ENCODE measurements at regions not wholly inside any gene's neighbourhood (a gene's known extent, or its start where the extent isn't known, plus 50 kb on each side); places are given as distances from the start of the nearest gene placed in this dataset.

- dilution Hi-C loops (cut with MboI; ENCODE audit: extremely low pct_ligation_motif_present, low sequenced_read_pairs): no loop called here
- Histone ChIP-seq H3K9me1 (ENCODE audit: control insufficient read depth, extremely low read depth, insufficient read depth, low read length) (peaks cover 3% of the 10 kb centered on the region), H3K36me3 (ENCODE audit: control insufficient read depth in 2 of 2, extremely low read depth in 1 of 2, insufficient read depth in 2 of 2, low read length in 2 of 2) (no peaks in the 10 kb centered on the region), H3K9ac (ENCODE audit: control insufficient read depth, extremely low read depth, insufficient read depth, low read length) (no peak overlapping the region), H3K27me3 (ENCODE audit: control insufficient read depth, extremely low read depth, insufficient read depth, low read length) (peaks cover 27% of the 10 kb centered on the region), H3K4me1 (ENCODE audit: control insufficient read depth, extremely low read depth, insufficient read depth, low read length) (peaks cover 8% of the 10 kb centered on the region), H2AFZ (ENCODE audit: control insufficient read depth, low read length) (no peak overlapping the region), H3K79me2 (ENCODE audit: control insufficient read depth, insufficient read depth, low read length) (no peaks in the 10 kb centered on the region), H3K4me3 (ENCODE audit: control insufficient read depth in 2 of 3, extremely low read depth in 1 of 3, insufficient read depth in 2 of 3, low read depth in 1 of 3, low read length in 3 of 3) (no peak overlapping the region), H4K20me1 (ENCODE audit: control insufficient read depth, extremely low read depth, insufficient read depth, low read length) (no peaks in the 10 kb centered on the region), H3K4me2 (ENCODE audit: control insufficient read depth, extremely low read depth, insufficient read depth, low read depth, low read length) (no peak overlapping the region), H3K9me3 (ENCODE audit: control insufficient read depth, low read depth, low read length) (no peaks in the 10 kb centered on the region), H3K27ac (ENCODE audit: control insufficient read depth, insufficient read depth, low read length) (no peak overlapping the region)
- FAIRE-seq (no peak), DNase-seq (ENCODE audit: low read depth, low spot score) (no peak)
- TF ChIP-seq EZH2 (IDR thresholded peaks at IDR 0.05; ENCODE audit: low read length) (no peak), CTCF (optimal IDR thresholded peaks at IDR 0.05 in 1 of 3, IDR thresholded peaks at IDR 0.05 in 1 of 3, conservative IDR thresholded peaks at IDR 0.05 in 1 of 3; ENCODE audit: extremely low read depth in 1 of 3, insufficient read depth in 2 of 3, low read length in 3 of 3) (no peak)
Measured at GRCh38 chr10:47178537-47179290, 121.3 kb upstream of the GDF10 start.

GRCh38 chr10:47179291-47179647 lies 120.7 kb upstream of the GDF10 start:
- H4K20me1 ChIP-seq (ENCODE audit: control insufficient read depth, extremely low read depth, insufficient read depth, low read length): no peaks in the 10 kb centered on the region
- H3K79me2 ChIP-seq (ENCODE audit: control insufficient read depth, insufficient read depth, low read length): no peaks in the 10 kb centered on the region
- peaks cover 13% of the 10 kb centered on the region for H3K4me1 ChIP-seq (ENCODE audit: control insufficient read depth, extremely low read depth, insufficient read depth, low read length)
- no peaks in the 10 kb centered on the region for H3K9me3 ChIP-seq (ENCODE audit: control insufficient read depth, low read depth, low read length)
- no peak overlapping the region for H3K9ac ChIP-seq (ENCODE audit: control insufficient read depth, extremely low read depth, insufficient read depth, low read length)
- no peak overlapping the region for H3K4me3 ChIP-seq (ENCODE audit: control insufficient read depth in 2 of 3, extremely low read depth in 1 of 3, insufficient read depth in 2 of 3, low read depth in 1 of 3, low read length in 3 of 3)
- peaks cover 23% of the 10 kb centered on the region for H3K27me3 ChIP-seq (ENCODE audit: control insufficient read depth, extremely low read depth, insufficient read depth, low read length)
- no peak overlapping the region for H3K27ac ChIP-seq (ENCODE audit: control insufficient read depth, insufficient read depth, low read length)
- no peak for TF ChIP-seq CTCF (optimal IDR thresholded peaks at IDR 0.05 in 1 of 3, IDR thresholded peaks at IDR 0.05 in 1 of 3, conservative IDR thresholded peaks at IDR 0.05 in 1 of 3; ENCODE audit: extremely low read depth in 1 of 3, insufficient read depth in 2 of 3, low read length in 3 of 3)
- no peak overlapping the region for H3K4me2 ChIP-seq (ENCODE audit: control insufficient read depth, extremely low read depth, insufficient read depth, low read depth, low read length)
- FAIRE-seq: no peak
- H3K9me1 ChIP-seq (ENCODE audit: control insufficient read depth, extremely low read depth, insufficient read depth, low read length): peaks cover 3% of the 10 kb centered on the region
- H3K36me3 ChIP-seq (ENCODE audit: control insufficient read depth in 2 of 2, extremely low read depth in 1 of 2, insufficient read depth in 2 of 2, low read length in 2 of 2): no peaks in the 10 kb centered on the region
- dilution Hi-C loops (cut with MboI; ENCODE audit: extremely low pct_ligation_motif_present, low sequenced_read_pairs): no loop called here
- DNase-seq (ENCODE audit: low read depth, low spot score): no peak
- no peak overlapping the region for H2AFZ ChIP-seq (ENCODE audit: control insufficient read depth, low read length)
